ES-I3 (cell line): ENCODE measurements at regions not wholly inside any gene's neighbourhood (a gene's known extent, or its start where the extent isn't known, plus 50 kb on each side); places are given as distances from the start of the nearest gene placed in this dataset.

ENCODE experiments used
- H3K36me3 ChIP-seq: 2 replicates; pipeline ENCODE4 v1.6.1; 2013; ENCODE audit warnings: mild to moderate bottlenecking, low read length, control low read depth, moderate library complexity; ENCODE audit not compliant: insufficient read depth
- H3K4me1 ChIP-seq: 2 replicates; pipeline ENCODE4 v1.6.1; 2013; ENCODE audit warnings: mild to moderate bottlenecking, control low read depth, low read length; ENCODE audit not compliant: insufficient read depth
- H3K9ac ChIP-seq: 2 replicates; pipeline ENCODE4 v1.6.1; 2013; ENCODE audit warnings: low read depth, mild to moderate bottlenecking, low read length, moderate library complexity
- H3K9me3 ChIP-seq: 2 replicates; pipeline ENCODE4 v1.6.1; 2013; ENCODE audit warnings: mild to moderate bottlenecking, low read length, moderate library complexity; ENCODE audit not compliant: control insufficient read depth, insufficient read depth

- no peak overlapping the region for H3K9ac ChIP-seq
- no peaks in the 10 kb centered on the region for H3K9me3 ChIP-seq
- H3K36me3 ChIP-seq: no peaks in the 10 kb centered on the region
- no peaks in the 10 kb centered on the region for H3K4me1 ChIP-seq
Measured at GRCh38 chr18:43992741-43993140, 687.9 kb upstream of the SETBP1 start.

GRCh38 chr18:43994381-43994780, 686.3 kb upstream of the SETBP1 start:
- H3K9ac ChIP-seq: no peak overlapping the region
- no peaks in the 10 kb centered on the region for H3K36me3 ChIP-seq
- H3K9me3 ChIP-seq: no peaks in the 10 kb centered on the region
- no peaks in the 10 kb centered on the region for H3K4me1 ChIP-seq

- Histone ChIP-seq H3K9me3 (no peaks in the 10 kb centered on the region), H3K9ac (no peak overlapping the region), H3K4me1 (no peaks in the 10 kb centered on the region), H3K36me3 (no peaks in the 10 kb centered on the region)
Measured at GRCh38 chr18:44013871-44014270, 666.8 kb upstream of the SETBP1 start.

- no peaks in the 10 kb centered on the region for H3K36me3 ChIP-seq
- H3K9ac ChIP-seq: no peak overlapping the region
- peaks cover 17% of the 10 kb centered on the region for H3K9me3 ChIP-seq
- H3K4me1 ChIP-seq: no peaks in the 10 kb centered on the region
Measured at GRCh38 chr18:44025421-44025820, 655.3 kb upstream of the SETBP1 start.

- Histone ChIP-seq H3K9ac (no peak overlapping the region), H3K36me3 (no peaks in the 10 kb centered on the region), H3K9me3 (peaks cover 17% of the 10 kb centered on the region), H3K4me1 (peaks cover 2% of the 10 kb centered on the region; the same call in 1 of the 2 replicates)
Measured at GRCh38 chr18:44028109-44028508, 652.6 kb upstream of the SETBP1 start.

- H3K4me1 ChIP-seq: peaks cover 9% of the 10 kb centered on the region
- H3K36me3 ChIP-seq: no peaks in the 10 kb centered on the region
- H3K9ac ChIP-seq: no peak overlapping the region
- H3K9me3 ChIP-seq: peaks cover 17% of the 10 kb centered on the region
Measured at GRCh38 chr18:44031063-44031462, 649.6 kb upstream of the SETBP1 start.

GRCh38 chr18:44033144-44033701, 647.5 kb upstream of the SETBP1 start:
- no peaks in the 10 kb centered on the region for H3K36me3 ChIP-seq

GRCh38 chr18:44035554-44035953, 645.1 kb upstream of the SETBP1 start:
- Histone ChIP-seq H3K36me3 (no peaks in the 10 kb centered on the region), H3K9ac (no peak overlapping the region), H3K9me3 (no peaks in the 10 kb centered on the region; the same call in 1 of the 2 replicates), H3K4me1 (peaks cover 23% of the 10 kb centered on the region)

More at GRCh38 chr18:44033144-44033701, 647.5 kb upstream of the SETBP1 start:
- Histone ChIP-seq H3K9ac (no peak overlapping the region), H3K4me1 (peaks cover 21% of the 10 kb centered on the region), H3K9me3 (peaks cover 3% of the 10 kb centered on the region; the same call in 1 of the 2 replicates)

GRCh38 chr18:44036501-44036900, 644.2 kb upstream of the SETBP1 start:
- Histone ChIP-seq H3K9ac (no peak overlapping the region), H3K36me3 (no peaks in the 10 kb centered on the region), H3K4me1 (peaks cover 24% of the 10 kb centered on the region), H3K9me3 (no peaks in the 10 kb centered on the region)

- H3K9me3 ChIP-seq: no peaks in the 10 kb centered on the region
- H3K36me3 ChIP-seq: no peaks in the 10 kb centered on the region
- H3K9ac ChIP-seq: no peak overlapping the region
- H3K4me1 ChIP-seq: peaks cover 25% of the 10 kb centered on the region
Measured at GRCh38 chr18:44039216-44039615, 641.5 kb upstream of the SETBP1 start.

- H3K4me1 ChIP-seq: peaks cover 25% of the 10 kb centered on the region
- H3K9me3 ChIP-seq: no peaks in the 10 kb centered on the region
- H3K9ac ChIP-seq: no peak overlapping the region
- H3K36me3 ChIP-seq: no peaks in the 10 kb centered on the region
Measured at GRCh38 chr18:44039826-44040225, 640.9 kb upstream of the SETBP1 start.

- Histone ChIP-seq H3K4me1 (peaks cover 17% of the 10 kb centered on the region; the same call in 1 of the 2 replicates), H3K36me3 (no peaks in the 10 kb centered on the region), H3K9me3 (no peaks in the 10 kb centered on the region), H3K9ac (no peak overlapping the region; the same call in none of the 2 replicates)
Measured at GRCh38 chr18:44041553-44041952, 639.1 kb upstream of the SETBP1 start.

GRCh38 chr18:44041961-44042360, 638.7 kb upstream of the SETBP1 start:
- H3K4me1 ChIP-seq: peaks cover 13% of the 10 kb centered on the region; the same call in 1 of the 2 replicates
- H3K9ac ChIP-seq: no peak overlapping the region; the same call in 1 of the 2 replicates
- no peaks in the 10 kb centered on the region for H3K36me3 ChIP-seq
- no peaks in the 10 kb centered on the region for H3K9me3 ChIP-seq

GRCh38 chr18:44046376-44046975, 634.2 kb upstream of the SETBP1 start:
- peaks cover 12% of the 10 kb centered on the region; the same call in 1 of the 2 replicates for H3K4me1 ChIP-seq

GRCh38 chr18:44047585-44047984, 633.1 kb upstream of the SETBP1 start:
- no peaks in the 10 kb centered on the region for H3K9me3 ChIP-seq
- no peaks in the 10 kb centered on the region for H3K36me3 ChIP-seq
- peaks cover 8% of the 10 kb centered on the region; the same call in 1 of the 2 replicates for H3K4me1 ChIP-seq
- no peak overlapping the region for H3K9ac ChIP-seq

More at GRCh38 chr18:44046376-44046975, 634.2 kb upstream of the SETBP1 start:
- no peak overlapping the region for H3K9ac ChIP-seq
- no peaks in the 10 kb centered on the region for H3K36me3 ChIP-seq
- no peaks in the 10 kb centered on the region for H3K9me3 ChIP-seq
